GM12878 (cell line): ENCODE measurements at regions not wholly inside any gene's neighbourhood (a gene's known extent, or its start where the extent isn't known, plus 50 kb on each side); places are given as distances from the start of the nearest gene placed in this dataset.

Source experiments
- BCL3 ChIP-seq: IDR thresholded peaks from 2 replicates; pipeline ENCODE4 v1.6.1; 2011; ENCODE audit warnings: borderline replicate concordance, low read depth, mild to moderate bottlenecking, moderate library complexity, low read length; ENCODE audit not compliant: insufficient read depth, poor library complexity, severe bottlenecking
- CREB1 ChIP-seq: IDR thresholded peaks from 2 replicates; pipeline ENCODE4 v1.6.1; 2012; ENCODE audit warnings: low read depth, mild to moderate bottlenecking, inconsistent platforms
- CTCF ChIP-seq, 3 experiments: IDR thresholded peaks in 2 of 3; conservative IDR thresholded peaks in 1 of 3; 2 replicates each; pipeline ENCODE4 v1.5.1; 2011; ENCODE audit warnings: low read depth in 3 of 3, low read length in 3 of 3, mild to moderate bottlenecking in 3 of 3, control low read depth in 2 of 3, moderate library complexity in 2 of 3, inconsistent platforms in 1 of 3, mixed read lengths in 1 of 3; ENCODE audit not compliant: control insufficient read depth in 2 of 3, insufficient read depth in 1 of 3; ENCODE audit errors: extremely low read depth in 1 of 3
- KAT2A ChIP-seq: conservative IDR thresholded peaks from 2 replicates; pipeline ENCODE4 v1.6.1; 2011; ENCODE audit warnings: low read depth, low read length; ENCODE audit not compliant: control insufficient read depth
- REST ChIP-seq: IDR thresholded peaks from 2 replicates; pipeline ENCODE4 v1.6.1; 2012; ENCODE audit warnings: mild to moderate bottlenecking, low read depth, low read length
- YY1 ChIP-seq: IDR thresholded peaks from 2 replicates; pipeline ENCODE4 v1.6.1; 2011; ENCODE audit warnings: low read depth, mild to moderate bottlenecking, low read length
- ZNF274 ChIP-seq: IDR thresholded peaks from one replicate; pipeline ENCODE4 v1.8.0; 2011; ENCODE audit not compliant: insufficient read length, insufficient read depth

- TF ChIP-seq ZNF274 (no peak), BCL3 (no peak), CTCF (IDR thresholded peaks at IDR 0.05 in 2 of 3, conservative IDR thresholded peaks at IDR 0.05 in 1 of 3; ENCODE audit: control insufficient read depth in 2 of 3, extremely low read depth in 1 of 3, insufficient read depth in 1 of 3, low read depth in 3 of 3, low read length in 3 of 3) (no peak), REST (no peak), KAT2A (no peak), YY1 (no peak), CREB1 (no peak)
Observed at GRCh38 chr1:169053196-169053595, 53.3 kb upstream of the ATP1B1 start.
